Natural killer cell (primary cell): ENCODE measurements at regions not wholly inside any gene's neighbourhood (a gene's known extent, or its start where the extent isn't known, plus 50 kb on each side); places are given as distances from the start of the nearest gene placed in this dataset.

Experiments
- ATAC-seq, 3 donors: fragments of 150-1000 bp in 2 of 3; fragments of 200-7000 bp in 1 of 3; cut with Tn5 transposase; 1 replicate in 1 of 3; 2 replicates in 2 of 3; pipeline ENCODE4 v1.10.0; 2021; ENCODE audit warnings: mild to moderate bottlenecking in 2 of 3, moderate library complexity in 2 of 3
- DNase-seq, 2 donors: peaks; one replicate each; pipeline versions ENCODE4 v3.0.0 to v3.0.0-alpha.2; 2013 to 2021; ENCODE audit warnings: mixed read lengths in 1 of 2
- H3K27ac ChIP-seq: one replicate; pipeline ENCODE4 v1.5.1; 2013; ENCODE audit warnings: mild to moderate bottlenecking, low read length
- H3K27me3 ChIP-seq: one replicate; pipeline ENCODE4 v1.6.1; 2013; ENCODE audit warnings: low read length; ENCODE audit not compliant: control insufficient read depth, insufficient read depth
- H3K36me3 ChIP-seq: one replicate; pipeline ENCODE4 v1.6.1; 2013; ENCODE audit warnings: low read length; ENCODE audit not compliant: control insufficient read depth, insufficient read depth
- H3K4me1 ChIP-seq: one replicate; pipeline ENCODE4 v1.6.1; 2013; ENCODE audit warnings: low read length; ENCODE audit not compliant: control insufficient read depth, insufficient read depth
- H3K4me3 ChIP-seq: one replicate; pipeline ENCODE4 v1.5.1; 2013; ENCODE audit warnings: low read length
- H3K9me3 ChIP-seq: one replicate; pipeline ENCODE4 v1.6.1; 2013; ENCODE audit warnings: low read length; ENCODE audit not compliant: control insufficient read depth, insufficient read depth
- H3K27ac Mint-ChIP-seq, 2 donors: one replicate each; pipeline ENCODE4 v1.8.0; 2022; ENCODE audit warnings: mild to moderate bottlenecking in 2 of 2, mixed read lengths in 2 of 2, moderate library complexity in 1 of 2
- H3K27me3 Mint-ChIP-seq, 2 donors: one replicate each; pipeline ENCODE4 v1.8.0; 2022; ENCODE audit warnings: low read depth in 2 of 2, mixed read lengths in 2 of 2
- H3K36me3 Mint-ChIP-seq: one replicate; pipeline ENCODE4 v1.8.0; 2022; ENCODE audit warnings: mixed read lengths
- H3K4me1 Mint-ChIP-seq, 2 donors: one replicate each; pipeline ENCODE4 v1.8.0; 2022; ENCODE audit warnings: mixed read lengths in 2 of 2
- H3K4me3 Mint-ChIP-seq: one replicate; pipeline ENCODE4 v1.8.0; 2022; ENCODE audit warnings: mild to moderate bottlenecking, moderate library complexity, mixed read lengths
- H3K9me3 Mint-ChIP-seq, 2 donors: one replicate each; pipeline ENCODE4 v1.8.0; 2022; ENCODE audit warnings: mixed read lengths in 2 of 2
- WGBS: methylation state at CpG from one replicate; pipeline ENCODE4 v1.1.7; 2013; ENCODE audit warnings: missing lambda C conversion rate; ENCODE audit not compliant: insufficient coverage; 5-methylcytosine and 5-hydroxymethylcytosine counted together
- intact Hi-C: fragments of 100-400 bp; cut with micrococcal nuclease; formaldehyde crosslinking; loops from one replicate; pipeline ENCODE4 v1.14.2; 2022
- TF ChIP-seq, protein P1 (sequence below): fragments of 200-600 bp; IDR thresholded peaks from one replicate; pipeline ENCODE4 v1.8.0; 2022; ENCODE audit warnings: antibody characterized with exemption

- no peak for ATAC-seq
- intact Hi-C loops = no loop called here
- H3K36me3 ChIP-seq = no peaks in the 10 kb centered on the region
These were observed 126.2 kb downstream of the PTPRS start for GRCh38 chr19:5214371-5214770.

DNA sequence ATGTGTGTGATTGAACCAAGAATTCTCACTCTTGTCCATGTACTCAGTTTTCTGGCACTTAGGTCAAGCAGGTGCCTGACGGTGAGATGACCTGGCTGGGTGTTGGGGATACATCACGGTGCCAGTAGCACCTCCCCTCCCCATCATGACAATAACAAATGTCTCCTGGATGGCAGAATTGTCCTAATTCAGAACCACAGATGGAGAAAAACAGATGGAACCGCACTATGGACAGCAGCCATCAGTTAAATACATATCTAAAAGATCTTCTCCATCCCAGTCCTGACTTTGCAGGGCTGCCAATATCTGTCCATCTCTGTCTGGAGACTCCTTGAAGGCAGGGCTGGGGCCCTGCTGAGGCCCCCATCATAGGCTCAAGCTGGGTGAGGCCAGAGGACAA lies 126.9 kb downstream of the PTPRS start:
- peaks cover 11% of the 10 kb centered on the region for H3K4me1 ChIP-seq
- WGBS = 84% methylated on average over 3 of the region's 3 CpGs
- H3K27me3 ChIP-seq = no peaks in the 10 kb centered on the region
- H3K9me3 ChIP-seq = no peaks in the 10 kb centered on the region
- H3K9me3 Mint-ChIP-seq = no peaks in the 10 kb centered on the region
- peaks cover 0 to 5% of the 10 kb centered on the region in 2 donors for H3K4me1 Mint-ChIP-seq
- H3K27me3 Mint-ChIP-seq = no peaks in the 10 kb centered on the region
- ATAC-seq (no peak), DNase-seq (no peak)
- TF ChIP-seq, protein P1, sequence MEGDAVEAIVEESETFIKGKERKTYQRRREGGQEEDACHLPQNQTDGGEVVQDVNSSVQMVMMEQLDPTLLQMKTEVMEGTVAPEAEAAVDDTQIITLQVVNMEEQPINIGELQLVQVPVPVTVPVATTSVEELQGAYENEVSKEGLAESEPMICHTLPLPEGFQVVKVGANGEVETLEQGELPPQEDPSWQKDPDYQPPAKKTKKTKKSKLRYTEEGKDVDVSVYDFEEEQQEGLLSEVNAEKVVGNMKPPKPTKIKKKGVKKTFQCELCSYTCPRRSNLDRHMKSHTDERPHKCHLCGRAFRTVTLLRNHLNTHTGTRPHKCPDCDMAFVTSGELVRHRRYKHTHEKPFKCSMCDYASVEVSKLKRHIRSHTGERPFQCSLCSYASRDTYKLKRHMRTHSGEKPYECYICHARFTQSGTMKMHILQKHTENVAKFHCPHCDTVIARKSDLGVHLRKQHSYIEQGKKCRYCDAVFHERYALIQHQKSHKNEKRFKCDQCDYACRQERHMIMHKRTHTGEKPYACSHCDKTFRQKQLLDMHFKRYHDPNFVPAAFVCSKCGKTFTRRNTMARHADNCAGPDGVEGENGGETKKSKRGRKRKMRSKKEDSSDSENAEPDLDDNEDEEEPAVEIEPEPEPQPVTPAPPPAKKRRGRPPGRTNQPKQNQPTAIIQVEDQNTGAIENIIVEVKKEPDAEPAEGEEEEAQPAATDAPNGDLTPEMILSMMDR = no peak
- H3K4me3 ChIP-seq = no peak overlapping the region
- no peaks in the 10 kb centered on the region for H3K36me3 ChIP-seq
- H3K27ac Mint-ChIP-seq = no peak overlapping the region
- no peak overlapping the region for H3K27ac ChIP-seq
- intact Hi-C loops = no loop called here
- H3K36me3 Mint-ChIP-seq = no peaks in the 10 kb centered on the region
- no peak overlapping the region for H3K4me3 Mint-ChIP-seq

More at GRCh38 chr19:5214371-5214770, 126.2 kb downstream of the PTPRS start:
- Mint-ChIP-seq H3K9me3 (no peaks in the 10 kb centered on the region), H3K27ac (no peak overlapping the region), H3K27me3 (no peaks in the 10 kb centered on the region), H3K4me1 (peaks cover 0 to 5% of the 10 kb centered on the region in 2 donors), H3K4me3 (no peak overlapping the region), H3K36me3 (no peaks in the 10 kb centered on the region)
- no peaks in the 10 kb centered on the region for H3K27me3 ChIP-seq
- no peaks in the 10 kb centered on the region for H3K9me3 ChIP-seq
- H3K4me1 ChIP-seq = peaks cover 11% of the 10 kb centered on the region
- no peak for DNase-seq
- TF ChIP-seq, protein P1 = no peak
- WGBS = 94% methylated on average over 23 of the region's 23 CpGs
- no peak overlapping the region for H3K27ac ChIP-seq
- H3K4me3 ChIP-seq = no peak overlapping the region

DNA sequence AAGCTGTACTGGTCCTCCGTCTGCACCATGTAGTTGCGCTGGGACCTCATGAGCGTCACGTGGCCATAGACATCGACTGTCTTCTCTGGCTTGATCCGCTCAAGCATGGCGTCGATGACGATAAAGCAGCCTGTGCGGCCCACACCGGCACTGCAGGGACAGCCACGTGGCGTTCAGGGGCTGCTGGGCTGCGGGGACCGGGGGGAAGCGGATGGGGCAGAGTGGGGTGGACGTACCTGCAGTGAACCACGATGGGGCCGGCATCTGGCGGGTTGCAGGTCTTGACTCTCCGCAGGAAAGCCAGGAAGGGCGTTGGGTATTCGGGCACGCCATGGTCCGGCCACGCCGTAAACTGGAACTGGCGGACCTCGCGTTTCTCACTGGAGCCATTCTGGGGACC lies 128.5 kb downstream of the PTPRS start:
- Histone ChIP-seq H3K36me3 (no peaks in the 10 kb centered on the region), H3K27me3 (no peaks in the 10 kb centered on the region), H3K4me1 (peaks cover 11% of the 10 kb centered on the region), H3K4me3 (no peak overlapping the region), H3K27ac (no peak overlapping the region), H3K9me3 (no peaks in the 10 kb centered on the region)
- H3K4me1 Mint-ChIP-seq = peaks cover 0 to 5% of the 10 kb centered on the region in 2 donors
- ATAC-seq = no peak
- intact Hi-C loops = no loop called here
- DNase-seq = no peak
- 97% methylated on average over 30 of the region's 30 CpGs for WGBS
- H3K27me3 Mint-ChIP-seq = no peaks in the 10 kb centered on the region
- H3K36me3 Mint-ChIP-seq = no peaks in the 10 kb centered on the region
- no peak overlapping the region for H3K4me3 Mint-ChIP-seq
- no peaks in the 10 kb centered on the region for H3K9me3 Mint-ChIP-seq
- H3K27ac Mint-ChIP-seq = no peak overlapping the region
- TF ChIP-seq, protein P1 = no peak

DNA sequence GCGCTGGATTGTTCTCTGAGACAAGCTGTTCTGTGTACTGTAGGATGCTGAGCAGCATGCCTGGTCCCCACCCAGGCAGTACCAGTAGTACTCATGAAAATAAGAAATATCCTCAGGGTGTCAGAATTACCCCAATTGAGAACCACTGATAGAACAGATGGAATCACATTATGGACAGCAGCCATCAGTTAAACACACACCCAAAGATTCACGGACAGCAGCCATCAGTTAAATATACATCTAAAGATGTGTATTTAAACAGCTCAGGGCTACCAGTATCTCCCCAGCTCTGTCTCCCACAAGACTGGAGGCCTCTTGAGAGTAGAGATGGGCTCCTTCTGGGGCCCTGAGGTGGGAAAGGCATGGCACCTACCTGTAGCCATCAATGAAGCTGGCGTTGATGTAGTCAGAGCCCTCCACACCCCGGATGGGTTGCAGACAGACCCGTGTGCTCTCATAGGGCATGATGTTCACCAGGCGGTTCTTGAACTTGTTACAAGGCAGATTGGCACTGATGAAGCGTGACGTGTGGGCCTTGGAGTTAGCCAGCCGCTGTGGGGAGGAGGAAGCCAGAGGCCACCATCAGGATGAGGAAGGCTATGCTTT lies 129.3 kb downstream of the PTPRS start:
- peaks cover 6% of the 10 kb centered on the region for H3K4me1 ChIP-seq
- H3K9me3 Mint-ChIP-seq = no peaks in the 10 kb centered on the region
- WGBS = 95% methylated on average over 9 of the region's 9 CpGs
- intact Hi-C loops = no loop called here
- no peak overlapping the region for H3K27ac ChIP-seq
- H3K27me3 ChIP-seq = no peaks in the 10 kb centered on the region
- no peak for DNase-seq
- H3K4me1 Mint-ChIP-seq = peaks cover 0 to 2% of the 10 kb centered on the region in 2 donors
- no peak overlapping the region for H3K4me3 ChIP-seq
- H3K36me3 ChIP-seq = no peaks in the 10 kb centered on the region
- H3K36me3 Mint-ChIP-seq = no peaks in the 10 kb centered on the region
- no peaks in the 10 kb centered on the region for H3K9me3 ChIP-seq
- H3K27me3 Mint-ChIP-seq = no peaks in the 10 kb centered on the region
- ATAC-seq = no peak
- H3K4me3 Mint-ChIP-seq = no peak overlapping the region
- no peak overlapping the region for H3K27ac Mint-ChIP-seq
- TF ChIP-seq, protein P1 = no peak
